Calu3 (cell line): ENCODE measurements at regions not wholly inside any gene's neighbourhood (a gene's known extent, or its start where the extent isn't known, plus 50 kb on each side); places are given as distances from the start of the nearest gene placed in this dataset.

ENCODE experiments used
- BruUV-seq: library from RNA; stranded (reverse); fragments of 400-500 nt; replicated peaks from 2 replicates; lab custom pipeline; 2021; lab: Mats Ljungman, UMichigan
- CTCF ChIA-PET: fragments of 300-600 bp; sonication (Branson Sonifier 250); formaldehyde crosslinking; loops from one replicate; lab custom pipeline; 2022; ENCODE audit warnings: antibody characterized with exemption; lab: Charles Lee
- DNase-seq: peaks from one replicate; pipeline ENCODE4 v3.0.0; 2022
- H3K27ac Mint-ChIP-seq: one replicate; pipeline ENCODE4 v1.8.0; 2022; ENCODE audit warnings: mixed read lengths; ENCODE audit not compliant: unreplicated experiment
- H3K27me3 Mint-ChIP-seq: one replicate; pipeline ENCODE4 v1.8.0; 2022; ENCODE audit warnings: mixed read lengths; ENCODE audit not compliant: unreplicated experiment
- H3K36me3 Mint-ChIP-seq: one replicate; pipeline ENCODE4 v1.8.0; 2022; ENCODE audit warnings: mild to moderate bottlenecking, moderate library complexity, mixed read lengths; ENCODE audit not compliant: insufficient read depth, unreplicated experiment
- H3K4me1 Mint-ChIP-seq: one replicate; pipeline ENCODE4 v1.8.0; 2022; ENCODE audit warnings: mild to moderate bottlenecking, low read depth, mixed read lengths; ENCODE audit not compliant: unreplicated experiment
- H3K4me3 Mint-ChIP-seq: one replicate; pipeline ENCODE4 v1.8.0; 2022; ENCODE audit warnings: mild to moderate bottlenecking, low read depth, moderate library complexity, mixed read lengths; ENCODE audit not compliant: unreplicated experiment
- H3K9me3 Mint-ChIP-seq: one replicate; pipeline ENCODE4 v1.8.0; 2022; ENCODE audit warnings: low read depth, mixed read lengths; ENCODE audit not compliant: unreplicated experiment
- intact Hi-C: fragments of 100-400 bp; cut with micrococcal nuclease; formaldehyde crosslinking; loops from one replicate; pipeline ENCODE4 v1.10.0; 2022; ENCODE audit not compliant: unreplicated experiment
- TF ChIP-seq, protein P1 (sequence below): fragments of 200-600 bp; IDR thresholded peaks from one replicate; pipeline ENCODE4 v1.8.0; 2022; ENCODE audit warnings: antibody characterized with exemption; ENCODE audit not compliant: unreplicated experiment

- BruUV-seq = no TSS peak
- TF ChIP-seq, protein P1, sequence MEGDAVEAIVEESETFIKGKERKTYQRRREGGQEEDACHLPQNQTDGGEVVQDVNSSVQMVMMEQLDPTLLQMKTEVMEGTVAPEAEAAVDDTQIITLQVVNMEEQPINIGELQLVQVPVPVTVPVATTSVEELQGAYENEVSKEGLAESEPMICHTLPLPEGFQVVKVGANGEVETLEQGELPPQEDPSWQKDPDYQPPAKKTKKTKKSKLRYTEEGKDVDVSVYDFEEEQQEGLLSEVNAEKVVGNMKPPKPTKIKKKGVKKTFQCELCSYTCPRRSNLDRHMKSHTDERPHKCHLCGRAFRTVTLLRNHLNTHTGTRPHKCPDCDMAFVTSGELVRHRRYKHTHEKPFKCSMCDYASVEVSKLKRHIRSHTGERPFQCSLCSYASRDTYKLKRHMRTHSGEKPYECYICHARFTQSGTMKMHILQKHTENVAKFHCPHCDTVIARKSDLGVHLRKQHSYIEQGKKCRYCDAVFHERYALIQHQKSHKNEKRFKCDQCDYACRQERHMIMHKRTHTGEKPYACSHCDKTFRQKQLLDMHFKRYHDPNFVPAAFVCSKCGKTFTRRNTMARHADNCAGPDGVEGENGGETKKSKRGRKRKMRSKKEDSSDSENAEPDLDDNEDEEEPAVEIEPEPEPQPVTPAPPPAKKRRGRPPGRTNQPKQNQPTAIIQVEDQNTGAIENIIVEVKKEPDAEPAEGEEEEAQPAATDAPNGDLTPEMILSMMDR = no peak
- Mint-ChIP-seq H3K27me3 (no peaks in the 10 kb centered on the region), H3K4me1 (no peaks in the 10 kb centered on the region), H3K4me3 (no peak overlapping the region), H3K27ac (no peak overlapping the region), H3K36me3 (no peaks in the 10 kb centered on the region), H3K9me3 (peaks cover 8% of the 10 kb centered on the region)
- no peak for DNase-seq
- CTCF ChIA-PET = no interaction called here
- intact Hi-C loops = no loop called here
Measured at GRCh38 chr13:47372751-47373150, 475.9 kb upstream of the HTR2A start.

- DNase-seq = no peak
- no TSS peak for BruUV-seq
- intact Hi-C loops = no loop called here
- Mint-ChIP-seq H3K9me3 (peaks cover 9% of the 10 kb centered on the region), H3K36me3 (no peaks in the 10 kb centered on the region), H3K27ac (no peak overlapping the region), H3K27me3 (no peaks in the 10 kb centered on the region), H3K4me1 (no peaks in the 10 kb centered on the region), H3K4me3 (no peak overlapping the region)
- CTCF ChIA-PET = no interaction called here
- TF ChIP-seq, protein P1 = no peak
Measured at GRCh38 chr13:47351798-47352197, 454.9 kb upstream of the HTR2A start.

DNA sequence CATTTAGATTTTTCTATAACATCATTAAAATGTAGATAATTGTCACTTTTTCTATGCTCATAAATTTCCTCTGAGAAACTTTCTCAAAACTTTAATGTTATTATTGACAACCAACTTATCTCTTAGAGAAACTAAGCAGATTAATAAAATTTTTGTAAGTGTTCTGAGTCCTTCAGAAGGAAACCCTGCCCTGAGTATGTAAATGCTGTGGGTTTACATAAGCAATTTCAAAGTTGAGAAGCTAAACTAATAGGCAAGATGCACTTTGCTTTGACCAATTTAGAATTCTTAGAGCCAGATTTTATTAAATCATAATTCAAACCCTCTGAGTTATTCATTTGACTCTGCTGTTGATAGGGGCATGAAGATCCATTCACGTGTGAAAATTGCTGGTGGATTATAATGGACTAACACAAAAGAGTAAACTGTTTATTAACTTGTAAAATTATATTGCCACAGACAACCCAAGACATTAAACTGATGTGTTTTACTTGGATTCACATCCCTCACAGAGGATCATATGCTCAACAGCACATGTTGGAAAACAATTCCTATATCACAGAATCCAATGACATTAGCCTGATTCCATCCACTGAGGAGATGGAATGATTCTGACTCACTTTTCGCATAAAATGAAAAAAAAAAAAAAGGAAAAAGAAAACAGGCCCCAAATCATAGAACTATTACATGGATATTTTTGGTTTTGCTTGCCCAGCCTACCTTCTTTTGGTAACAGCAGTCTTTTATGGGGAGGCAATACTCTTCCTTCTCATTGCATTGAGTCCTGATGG, 453.7 kb upstream of the HTR2A start:
- intact Hi-C loops = no loop called here
- CTCF ChIA-PET = no interaction called here
- no peaks in the 10 kb centered on the region for H3K27me3 Mint-ChIP-seq
- TF ChIP-seq, protein P1 = no peak
- H3K27ac Mint-ChIP-seq = no peak overlapping the region
- DNase-seq = no peak
- no TSS peak for BruUV-seq
- no peaks in the 10 kb centered on the region for H3K4me1 Mint-ChIP-seq
- H3K36me3 Mint-ChIP-seq = no peaks in the 10 kb centered on the region
- peaks cover 3% of the 10 kb centered on the region for H3K9me3 Mint-ChIP-seq
- H3K4me3 Mint-ChIP-seq = no peak overlapping the region

- H3K27me3 Mint-ChIP-seq = no peaks in the 10 kb centered on the region
- H3K9me3 Mint-ChIP-seq = no peaks in the 10 kb centered on the region
- intact Hi-C loops = no loop called here
- H3K4me3 Mint-ChIP-seq = no peak overlapping the region
- no peaks in the 10 kb centered on the region for H3K36me3 Mint-ChIP-seq
- BruUV-seq = no TSS peak
- no peak overlapping the region for H3K27ac Mint-ChIP-seq
- no peaks in the 10 kb centered on the region for H3K4me1 Mint-ChIP-seq
- TF ChIP-seq, protein P1 = no peak
- CTCF ChIA-PET = no interaction called here
- DNase-seq = no peak
Measured at GRCh38 chr13:47349211-47349610, 452.4 kb upstream of the HTR2A start.
